Mesothelial cell of epicardium (in vitro differentiated cells): ENCODE measurements at regions not wholly inside any gene's neighbourhood (a gene's known extent, or its start where the extent isn't known, plus 50 kb on each side); places are given as distances from the start of the nearest gene placed in this dataset.

Experiments
- DNase-seq, 2 experiments: peaks; one replicate each; pipeline ENCODE4 v3.0.0; 2021; ENCODE audit warnings: low spot score in 2 of 2; ENCODE audit not compliant: unreplicated experiment in 2 of 2
- H3K27ac Mint-ChIP-seq: 2 replicates; pipeline ENCODE4 v1.8.0; 2021; ENCODE audit warnings: mixed read lengths
- H3K27me3 Mint-ChIP-seq: 2 replicates; pipeline ENCODE4 v1.8.0; 2021; ENCODE audit warnings: low read depth, mixed read lengths
- H3K36me3 Mint-ChIP-seq: 2 replicates; pipeline ENCODE4 v1.8.0; 2021; ENCODE audit warnings: mixed read lengths
- H3K4me1 Mint-ChIP-seq: 2 replicates; pipeline ENCODE4 v1.8.0; 2021; ENCODE audit warnings: mixed read lengths
- H3K4me3 Mint-ChIP-seq: 2 replicates; pipeline ENCODE4 v1.8.0; 2021; ENCODE audit warnings: mild to moderate bottlenecking, moderate library complexity, mixed read lengths
- H3K9me3 Mint-ChIP-seq: 2 replicates; pipeline ENCODE4 v1.8.0; 2021; ENCODE audit warnings: mixed read lengths
- CTCF ChIP-seq: fragments of 200-600 bp; sonication (generic); IDR thresholded peaks from one replicate; pipeline ENCODE4 v1.5.0; 2021; ENCODE audit warnings: antibody characterized with exemption; ENCODE audit not compliant: unreplicated experiment

- H3K36me3 Mint-ChIP-seq: no peaks in the 10 kb centered on the region
- H3K27ac Mint-ChIP-seq: no peak overlapping the region
- TF ChIP-seq CTCF: no peak
- H3K4me3 Mint-ChIP-seq: no peak overlapping the region
- DNase-seq: no peak
- H3K27me3 Mint-ChIP-seq: peaks cover 52% of the 10 kb centered on the region
- H3K9me3 Mint-ChIP-seq: peaks cover 10% of the 10 kb centered on the region
- no peaks in the 10 kb centered on the region for H3K4me1 Mint-ChIP-seq
Observed at GRCh38 chr15:98330258-98330657, 318.1 kb upstream of the IGF1R start.

- Mint-ChIP-seq H3K36me3 (no peaks in the 10 kb centered on the region), H3K27ac (no peak overlapping the region), H3K9me3 (peaks cover 10% of the 10 kb centered on the region), H3K27me3 (peaks cover 58% of the 10 kb centered on the region), H3K4me3 (no peak overlapping the region), H3K4me1 (no peaks in the 10 kb centered on the region)
- DNase-seq: no peak
- no peak for TF ChIP-seq CTCF
Observed at GRCh38 chr15:98330692-98331435, 317.5 kb upstream of the IGF1R start.

GRCh38 chr15:98331676-98332075 is 316.7 kb upstream of the IGF1R start:
- H3K4me1 Mint-ChIP-seq: no peaks in the 10 kb centered on the region
- no peak overlapping the region for H3K4me3 Mint-ChIP-seq
- no peaks in the 10 kb centered on the region for H3K36me3 Mint-ChIP-seq
- DNase-seq: no peak
- TF ChIP-seq CTCF: no peak
- H3K27me3 Mint-ChIP-seq: peaks cover 57% of the 10 kb centered on the region
- H3K9me3 Mint-ChIP-seq: peaks cover 6% of the 10 kb centered on the region
- H3K27ac Mint-ChIP-seq: no peak overlapping the region

- no peak for TF ChIP-seq CTCF
- Mint-ChIP-seq H3K4me1 (no peaks in the 10 kb centered on the region), H3K27ac (no peak overlapping the region), H3K9me3 (peaks cover 6% of the 10 kb centered on the region), H3K27me3 (peaks cover 55% of the 10 kb centered on the region), H3K4me3 (no peak overlapping the region), H3K36me3 (no peaks in the 10 kb centered on the region)
- no peak for DNase-seq
Observed at GRCh38 chr15:98333251-98333650, 315.1 kb upstream of the IGF1R start.

GRCh38 chr15:98342911-98343310 is 305.4 kb upstream of the IGF1R start:
- Mint-ChIP-seq H3K27ac (no peak overlapping the region), H3K4me1 (no peaks in the 10 kb centered on the region), H3K36me3 (no peaks in the 10 kb centered on the region), H3K27me3 (peaks cover 26% of the 10 kb centered on the region), H3K9me3 (no peaks in the 10 kb centered on the region), H3K4me3 (no peak overlapping the region)
- TF ChIP-seq CTCF: no peak
- no peak for DNase-seq

GRCh38 chr15:98344591-98344990 is 303.7 kb upstream of the IGF1R start:
- Mint-ChIP-seq H3K9me3 (no peaks in the 10 kb centered on the region), H3K36me3 (no peaks in the 10 kb centered on the region), H3K4me1 (no peaks in the 10 kb centered on the region), H3K27ac (no peak overlapping the region), H3K4me3 (no peak overlapping the region), H3K27me3 (peaks cover 36% of the 10 kb centered on the region)
- TF ChIP-seq CTCF: no peak
- no peak for DNase-seq
